Psoas muscle (tissue), 7 donors: ENCODE measurements at regions not wholly inside any gene's neighbourhood (a gene's known extent, or its start where the extent isn't known, plus 50 kb on each side); places are given as distances from the start of the nearest gene placed in this dataset.
A peak's percentile ranks its signal among the peaks of the same experiment; 100 is the strongest.

Experiments
- ATAC-seq, 4 donors: fragments of 200-7000 bp; cut with Tn5 transposase; one replicate each; pipeline ENCODE4 v1.9.1; 2020; ENCODE audit warnings: moderate library complexity in 3 of 4, mild to moderate bottlenecking in 2 of 4
- DNase-seq, 2 donors: peaks; one replicate each; pipeline ENCODE4 v3.0.0-alpha.2; 2020
- H3K27ac ChIP-seq: fragments of 200-600 bp; one replicate; pipeline ENCODE4 v1.8.0; 2022
- H3K27me3 ChIP-seq, 3 donors: fragments of 200-600 bp in 1 of 3; one replicate each; pipeline versions ENCODE4 v1.6.1 to v1.8.0; 2013 to 2022; ENCODE audit warnings: low read length in 2 of 3, mild to moderate bottlenecking in 2 of 3, moderate library complexity in 1 of 3; ENCODE audit not compliant: insufficient read depth in 3 of 3
- H3K36me3 ChIP-seq, 2 donors: fragments of 200-600 bp in 1 of 2; one replicate each; pipeline versions ENCODE4 v1.6.1 to v1.8.0; 2013 to 2022; ENCODE audit warnings: low read depth in 1 of 2, mild to moderate bottlenecking in 1 of 2, moderate library complexity in 1 of 2; ENCODE audit not compliant: insufficient read depth in 1 of 2
- H3K4me1 ChIP-seq: fragments of 200-600 bp; one replicate; pipeline ENCODE4 v1.8.0; 2022
- H3K4me3 ChIP-seq: fragments of 200-600 bp; one replicate; pipeline ENCODE4 v1.8.0; 2022; ENCODE audit warnings: mild to moderate bottlenecking
- H3K9me3 ChIP-seq: fragments of 200-600 bp; one replicate; pipeline ENCODE4 v1.8.0; 2022
- CTCF ChIP-seq: fragments of 200-600 bp; IDR thresholded peaks from one replicate; pipeline ENCODE4 v1.8.0; 2022; ENCODE audit warnings: antibody characterized with exemption
- WGBS, 3 donors: extraction: QIAGEN DNeasy Blood & Tissue Kit; methylation state at CpG; one replicate each; pipeline versions ENCODE4 v1.1.6 to v1.1.7; 2013; 5-methylcytosine and 5-hydroxymethylcytosine counted together
- intact Hi-C, 2 donors: fragments of 100-400 bp; cut with DNase I; formaldehyde crosslinking; loops; one replicate each; pipeline versions ENCODE4 v1.11.0 to v1.14.2; 2022
- donor health status: healthy with polysubstance abuse.
- donor health status: DM: no; HTN: no; CAD: no; lungs with moderate emphysema.
- donor health status: Bipolar disorder and iron deficiency.
- donor health status: healthy.
- donor health status: DM: yes; HTN: yes; CAD: no.
- donor health status: DM: no; HTN: no; CAD: no.
- donor health status: DM: yes; HTN: yes; CAD: no.

DNA sequence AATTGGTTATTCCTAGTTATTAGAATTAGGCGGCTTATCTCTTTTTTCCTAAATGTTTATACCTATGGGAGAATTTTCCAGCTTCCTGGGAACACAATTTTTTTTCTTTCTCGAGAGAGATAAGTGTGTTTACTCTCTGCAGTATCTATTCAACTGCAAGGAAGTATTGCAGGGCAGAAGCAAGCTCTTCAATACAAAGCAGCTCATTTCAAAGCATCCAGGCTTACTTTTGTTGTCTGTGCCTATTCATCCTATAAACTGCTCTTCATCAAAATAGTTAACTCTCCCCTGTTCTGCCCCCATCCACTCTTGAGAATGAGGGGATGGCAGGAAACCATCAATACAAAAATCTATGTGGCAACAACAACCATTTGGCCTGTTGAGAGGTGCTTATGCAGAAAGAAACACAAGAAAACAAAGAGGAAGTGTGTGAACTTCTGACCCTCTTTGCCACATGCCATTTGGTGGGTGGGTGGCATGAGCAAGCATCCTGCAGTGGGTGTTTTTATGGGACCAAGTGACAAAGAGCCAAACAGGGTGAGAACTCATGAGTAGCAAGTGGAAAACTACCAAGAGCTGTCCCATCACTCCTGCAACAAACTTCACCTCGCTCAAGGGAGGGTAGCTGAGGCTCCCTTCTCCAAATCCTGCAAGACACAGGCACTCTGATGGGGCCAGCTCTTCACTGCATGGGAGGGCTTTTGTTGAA, 50.6 kb upstream of the MRPS6 start:
- intact Hi-C loops = no loop called here
- DNase-seq (no peak), ATAC-seq (no peak)
- Histone ChIP-seq H3K4me3 (no peak overlapping the region), H3K4me1 (no peaks in the 10 kb centered on the region), H3K27me3 (no peaks in the 10 kb centered on the region), H3K27ac (no peak overlapping the region), H3K36me3 (no peaks in the 10 kb centered on the region), H3K9me3 (no peaks in the 10 kb centered on the region)
- 63 to 70% (median 68%) methylated on average over 3 of the region's 3 CpGs for WGBS, 3 donors
- TF ChIP-seq CTCF = no peak

GRCh38 chr21:34021726-34022125, 51.7 kb upstream of the MRPS6 start:
- Histone ChIP-seq H3K27ac (no peak overlapping the region), H3K9me3 (no peaks in the 10 kb centered on the region), H3K4me1 (no peaks in the 10 kb centered on the region), H3K4me3 (no peak overlapping the region), H3K36me3 (no peaks in the 10 kb centered on the region), H3K27me3 (no peaks in the 10 kb centered on the region)
- no peak for TF ChIP-seq CTCF
- 83 to 89% (median 86%) methylated on average over 2 of the region's 2 CpGs for WGBS, 3 donors
- ATAC-seq (no peak), DNase-seq (no peak)
- intact Hi-C loops = no loop called here

DNA sequence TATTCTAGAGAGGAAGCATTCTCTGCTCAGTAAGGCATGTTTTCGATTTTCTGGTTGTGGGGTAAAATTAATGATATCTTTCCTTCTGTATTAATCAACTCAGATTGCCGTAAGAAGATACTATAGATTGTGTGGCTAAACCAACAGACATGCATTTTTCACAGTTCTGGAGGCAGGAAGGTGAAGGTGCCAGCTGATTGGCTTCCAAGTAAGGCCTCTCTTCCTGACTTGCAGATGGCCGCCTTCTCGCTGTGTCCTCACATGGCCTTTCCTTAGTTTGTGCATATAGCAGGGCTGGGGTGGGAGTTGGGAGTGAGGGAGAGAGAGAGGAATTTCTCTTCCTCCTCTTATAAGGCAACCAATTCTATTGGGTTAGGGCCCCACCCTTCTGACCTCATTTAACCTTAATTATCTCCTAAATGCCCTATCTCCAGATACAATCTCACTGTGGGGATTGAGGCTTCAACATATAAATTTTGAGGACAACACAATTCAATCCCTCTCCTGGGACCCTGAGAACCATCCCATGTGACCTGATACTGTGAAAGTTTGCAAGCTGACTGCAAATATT, 52.3 kb upstream of the MRPS6 start:
- no peak for TF ChIP-seq CTCF
- H3K9me3 ChIP-seq = no peaks in the 10 kb centered on the region
- ATAC-seq (no peak), DNase-seq (no peak)
- H3K4me3 ChIP-seq = no peak overlapping the region
- no peaks in the 10 kb centered on the region for H3K4me1 ChIP-seq
- intact Hi-C loops = no loop called here
- 88 to 94% (median 93%) methylated on average over 4 of the region's 4 CpGs for WGBS, 3 donors
- H3K36me3 ChIP-seq = no peaks in the 10 kb centered on the region
- H3K27me3 ChIP-seq = no peaks in the 10 kb centered on the region
- H3K27ac ChIP-seq = no peak overlapping the region

DNA sequence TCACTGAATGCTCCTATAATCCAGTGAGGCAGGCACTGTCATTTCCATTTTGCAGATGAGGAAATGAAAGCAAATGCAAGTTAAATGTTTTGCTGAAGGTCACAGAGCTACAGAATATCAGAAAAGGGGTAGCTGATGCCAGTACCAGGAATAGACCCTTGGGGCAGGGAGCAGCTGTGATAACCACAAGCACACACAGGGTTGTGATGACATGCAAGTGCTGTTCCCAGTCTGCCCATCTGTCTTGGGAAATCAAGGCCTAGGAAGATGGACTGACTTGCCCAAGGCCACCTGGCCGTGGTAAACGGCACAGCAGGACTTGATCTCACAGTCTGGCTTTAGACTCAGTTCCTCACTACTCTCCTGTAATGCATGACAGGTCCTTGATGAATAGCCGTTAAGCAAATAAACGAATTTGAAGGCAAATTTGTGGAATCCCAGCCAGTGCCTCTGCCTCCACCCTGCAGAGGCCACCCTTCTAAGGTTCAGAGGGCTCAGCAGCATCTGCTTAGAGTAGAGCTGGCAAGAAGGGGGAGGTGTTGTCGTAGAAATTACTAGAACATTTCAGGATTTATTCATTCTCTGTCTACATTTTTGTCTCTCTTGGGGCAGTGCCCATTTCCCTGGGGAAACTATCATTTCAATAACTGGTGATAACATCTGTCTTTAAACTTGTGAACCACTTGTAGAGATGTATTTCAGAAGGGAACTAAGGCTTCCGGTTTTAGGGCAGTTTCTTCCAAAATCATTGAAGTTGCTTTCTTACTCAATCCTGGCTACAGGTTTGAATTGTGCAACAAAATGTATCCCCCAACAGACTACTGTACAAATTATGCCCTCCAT, 53.2 kb upstream of the MRPS6 start:
- Histone ChIP-seq H3K9me3 (no peaks in the 10 kb centered on the region), H3K4me1 (no peaks in the 10 kb centered on the region), H3K36me3 (no peaks in the 10 kb centered on the region), H3K27ac (no peak overlapping the region), H3K4me3 (no peak overlapping the region), H3K27me3 (no peaks in the 10 kb centered on the region)
- intact Hi-C loops = no loop called here
- TF ChIP-seq CTCF = no peak
- ATAC-seq (peak in 3 of 4 donors; percentile 35 to 91 (median 69)), DNase-seq (no peak)
- 41 to 53% (median 44%) methylated on average over 6 of the region's 6 CpGs for WGBS, 3 donors
